ENCODE measurements at regions not wholly inside any gene's neighbourhood (a gene's known extent, or its start where the extent isn't known, plus 50 kb on each side); places are given as distances from the start of the nearest gene placed in this dataset.

GRCh38 chr3:94739420-94739819 lies 676.6 kb downstream of the NSUN3 start:
- no peak overlapping the region for H3K4me3 ChIP-seq (ENCODE audit: low read depth, low read length)
- no peak for TF ChIP-seq CTCF (IDR thresholded peaks at IDR 0.05; ENCODE audit: borderline replicate concordance, insufficient read depth, low read depth, low read length)

GRCh38 chr3:94758751-94759150 lies 695.9 kb downstream of the NSUN3 start:
- no peak overlapping the region for H3K4me3 ChIP-seq (ENCODE audit: low read depth, low read length)
- TF ChIP-seq CTCF (IDR thresholded peaks at IDR 0.05; ENCODE audit: borderline replicate concordance, insufficient read depth, low read depth, low read length) = no peak

GRCh38 chr3:94772402-94772801 lies 709.5 kb downstream of the NSUN3 start:
- H3K4me3 ChIP-seq (ENCODE audit: low read depth, low read length) = no peak overlapping the region
- TF ChIP-seq CTCF (IDR thresholded peaks at IDR 0.05; ENCODE audit: borderline replicate concordance, insufficient read depth, low read depth, low read length) = no peak

- H3K4me3 ChIP-seq (ENCODE audit: low read depth, low read length) = no peak overlapping the region
- TF ChIP-seq CTCF (IDR thresholded peaks at IDR 0.05; ENCODE audit: borderline replicate concordance, insufficient read depth, low read depth, low read length) = no peak
These were observed 712.9 kb downstream of the NSUN3 start for GRCh38 chr3:94775746-94776145.

- no peak overlapping the region for H3K4me3 ChIP-seq (ENCODE audit: low read depth, low read length)
- no peak for TF ChIP-seq CTCF (IDR thresholded peaks at IDR 0.05; ENCODE audit: borderline replicate concordance, insufficient read depth, low read depth, low read length)
These were observed 713.6 kb downstream of the NSUN3 start for GRCh38 chr3:94776401-94776915.

- TF ChIP-seq CTCF (IDR thresholded peaks at IDR 0.05; ENCODE audit: borderline replicate concordance, insufficient read depth, low read depth, low read length) = no peak
- H3K4me3 ChIP-seq (ENCODE audit: low read depth, low read length) = no peak overlapping the region
These were observed 715.4 kb downstream of the NSUN3 start for GRCh38 chr3:94778289-94778688.

GRCh38 chr3:94778814-94779494 lies 716.1 kb downstream of the NSUN3 start:
- no peak overlapping the region for H3K4me3 ChIP-seq (ENCODE audit: low read depth, low read length)

More at GRCh38 chr3:94778814-94779494, 716.1 kb downstream of the NSUN3 start:
- no peak for TF ChIP-seq CTCF (IDR thresholded peaks at IDR 0.05; ENCODE audit: borderline replicate concordance, insufficient read depth, low read depth, low read length)

All from GM12875 (cell line).